ENCODE measurements at regions not wholly inside any gene's neighbourhood (a gene's known extent, or its start where the extent isn't known, plus 50 kb on each side); places are given as distances from the start of the nearest gene placed in this dataset.
A peak's percentile ranks its signal among the peaks of the same experiment; 100 is the strongest.

GRCh38 chr14:104292084-104292970 is 153.9 kb downstream of the KIF26A start:
- no peak for DNase-seq

DNA sequence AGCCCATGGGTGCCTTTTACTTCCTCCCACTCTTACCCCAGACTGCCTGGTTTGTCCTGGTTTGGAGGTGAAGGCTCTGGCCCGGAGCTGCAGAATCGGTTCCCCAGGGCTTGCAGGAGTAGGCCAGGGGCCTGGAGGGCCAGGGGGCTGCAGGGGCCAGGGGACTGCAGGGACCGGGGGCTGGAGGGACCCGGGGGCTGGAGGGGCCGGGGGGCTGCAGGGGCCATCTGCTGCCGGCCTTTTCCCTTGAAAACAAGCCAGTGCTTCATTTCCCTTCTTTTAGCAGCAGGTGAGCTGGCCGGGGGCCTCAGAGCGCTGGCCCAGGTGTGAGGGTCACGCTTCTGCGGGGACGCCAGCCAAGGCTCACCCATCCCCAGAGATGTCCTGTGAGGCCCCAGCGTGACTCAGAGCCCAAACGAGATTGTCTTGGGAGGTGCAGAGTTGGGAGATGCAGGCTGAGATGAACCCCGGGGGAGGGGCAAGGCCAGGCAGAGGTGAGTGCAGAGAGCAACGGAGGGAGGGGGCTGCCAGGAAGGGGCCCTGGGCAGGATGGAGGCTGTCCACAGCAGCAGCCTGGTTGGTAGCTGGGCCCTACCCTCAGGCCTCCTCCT is 154.9 kb downstream of the KIF26A start:
- peaks cover 0 to 8% (median 5%) of the 10 kb centered on the region in 5 donors for H3K27me3 Mint-ChIP-seq
- no peak for ATAC-seq
- H3K4me3 Mint-ChIP-seq, result no peak overlapping the region
- intact Hi-C loops (cut with micrococcal nuclease), result no loop called here
- Histone ChIP-seq H3K27ac (ENCODE audit: low read depth, low read length) (no peak overlapping the region), H3K36me3 (ENCODE audit: control insufficient read depth in 2 of 3, insufficient read depth in 3 of 3, low read length in 3 of 3) (no peaks in the 10 kb centered on the region), H3K4me3 (ENCODE audit: low read length) (no peak overlapping the region), H3K27me3 (ENCODE audit: control insufficient read depth in 2 of 2, insufficient read depth in 2 of 2, low read length in 2 of 2) (no peaks in the 10 kb centered on the region), H3K4me1 (ENCODE audit: control insufficient read depth in 2 of 2, insufficient read depth in 2 of 2, low read length in 2 of 2) (no peaks in the 10 kb centered on the region), H3K9me3 (ENCODE audit: control insufficient read depth in 2 of 3, low read length in 3 of 3) (no peaks in the 10 kb centered on the region)
- ChIA-PET CTCF (no interaction called here), POLR2A (no interaction called here)
- H3K27ac Mint-ChIP-seq, result no peak overlapping the region
- no peaks in the 10 kb centered on the region for H3K36me3 Mint-ChIP-seq
- H3K9me3 Mint-ChIP-seq, result peaks cover 0 to 12% (median 0%) of the 10 kb centered on the region in 11 donors
- no peak for DNase-seq
- peaks cover 0 to 8% (median 0%) of the 10 kb centered on the region in 7 donors for H3K4me1 Mint-ChIP-seq

More at GRCh38 chr14:104292084-104292970, 153.9 kb downstream of the KIF26A start:
- no peak overlapping the region for H3K27ac ChIP-seq (ENCODE audit: low read depth, low read length)
- intact Hi-C loops (cut with micrococcal nuclease), result no loop called here
- H3K27ac Mint-ChIP-seq, result no peak overlapping the region
- no peaks in the 10 kb centered on the region for H3K27me3 ChIP-seq (ENCODE audit: control insufficient read depth in 2 of 2, insufficient read depth in 2 of 2, low read length in 2 of 2)
- H3K36me3 ChIP-seq (ENCODE audit: control insufficient read depth in 2 of 3, insufficient read depth in 3 of 3, low read length in 3 of 3), result no peaks in the 10 kb centered on the region
- H3K9me3 ChIP-seq (ENCODE audit: control insufficient read depth in 2 of 3, low read length in 3 of 3), result no peaks in the 10 kb centered on the region
- H3K36me3 Mint-ChIP-seq, result no peaks in the 10 kb centered on the region
- ChIA-PET CTCF (no interaction called here), POLR2A (no interaction called here)
- no peak for ATAC-seq
- H3K27me3 Mint-ChIP-seq, result peaks cover 0 to 8% (median 5%) of the 10 kb centered on the region in 5 donors
- H3K4me3 Mint-ChIP-seq, result no peak overlapping the region
- peaks cover 0 to 9% (median 0%) of the 10 kb centered on the region in 7 donors for H3K4me1 Mint-ChIP-seq
- H3K4me1 ChIP-seq (ENCODE audit: control insufficient read depth in 2 of 2, insufficient read depth in 2 of 2, low read length in 2 of 2), result no peaks in the 10 kb centered on the region
- no peak overlapping the region for H3K4me3 ChIP-seq (ENCODE audit: low read length)
- H3K9me3 Mint-ChIP-seq, result peaks cover 0 to 12% (median 0%) of the 10 kb centered on the region in 11 donors

DNA sequence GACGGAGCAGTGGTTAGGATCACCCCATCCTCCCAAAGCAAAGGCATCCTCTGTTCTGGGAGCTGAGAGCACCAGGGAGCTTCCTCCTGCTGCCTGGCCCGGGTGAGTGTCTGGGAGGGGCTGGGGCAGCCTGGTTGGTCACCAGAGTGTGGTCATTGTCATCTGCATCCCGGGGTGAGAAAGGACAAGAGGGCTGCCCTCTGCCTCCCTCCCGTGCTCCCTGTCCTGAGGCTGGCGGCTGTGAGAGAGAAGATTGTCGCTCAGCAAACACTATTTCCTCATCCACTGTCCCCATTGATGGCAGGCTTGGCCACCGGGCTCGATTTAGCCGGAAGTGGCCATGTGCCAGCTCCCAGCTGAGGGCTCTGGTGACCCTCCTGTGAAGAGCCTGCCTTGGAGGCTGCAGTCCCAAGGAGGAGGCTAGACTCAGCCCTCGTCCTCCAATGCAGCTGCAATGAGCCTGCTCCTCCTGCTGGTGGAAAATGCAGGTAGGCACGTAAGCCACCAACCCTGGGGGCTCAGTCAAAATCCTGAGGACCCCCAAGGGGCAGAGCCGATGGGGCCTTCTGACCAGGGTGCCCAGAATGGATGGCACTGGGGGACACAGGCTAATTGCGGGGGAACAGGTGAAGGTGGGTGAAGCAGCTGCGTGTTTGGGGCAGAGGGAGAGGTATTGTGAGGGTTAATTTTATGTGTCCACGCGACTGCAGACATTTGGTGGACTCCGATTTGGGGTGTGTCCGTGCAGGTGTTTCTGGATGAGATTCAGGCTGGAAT is 155.7 kb downstream of the KIF26A start:
- Mint-ChIP-seq H3K4me1 (peaks cover 0 to 1% (median 0%) of the 10 kb centered on the region in 7 donors), H3K27me3 (peaks cover 0 to 8% (median 5%) of the 10 kb centered on the region in 5 donors), H3K9me3 (peaks cover 0 to 6% (median 0%) of the 10 kb centered on the region in 11 donors), H3K27ac (no peak overlapping the region), H3K36me3 (no peaks in the 10 kb centered on the region), H3K4me3 (no peak overlapping the region)
- intact Hi-C loops (cut with micrococcal nuclease), result no loop called here
- Histone ChIP-seq H3K36me3 (ENCODE audit: control insufficient read depth in 2 of 3, insufficient read depth in 3 of 3, low read length in 3 of 3) (no peaks in the 10 kb centered on the region), H3K4me3 (ENCODE audit: low read length) (no peak overlapping the region), H3K9me3 (ENCODE audit: control insufficient read depth in 2 of 3, low read length in 3 of 3) (no peaks in the 10 kb centered on the region), H3K4me1 (ENCODE audit: control insufficient read depth in 2 of 2, insufficient read depth in 2 of 2, low read length in 2 of 2) (no peaks in the 10 kb centered on the region), H3K27me3 (ENCODE audit: control insufficient read depth in 2 of 2, insufficient read depth in 2 of 2, low read length in 2 of 2) (no peaks in the 10 kb centered on the region), H3K27ac (ENCODE audit: low read depth, low read length) (no peak overlapping the region)
- DNase-seq, result no peak
- ATAC-seq, result no peak
- ChIA-PET CTCF (no interaction called here), POLR2A (no interaction called here)

GRCh38 chr14:104294628-104294982 is 156.2 kb downstream of the KIF26A start:
- Mint-ChIP-seq H3K27me3 (peaks cover 0 to 8% (median 5%) of the 10 kb centered on the region in 5 donors), H3K27ac (no peak overlapping the region), H3K9me3 (peaks cover 0 to under 1% (median 0%) of the 10 kb centered on the region in 11 donors), H3K36me3 (no peaks in the 10 kb centered on the region), H3K4me1 (no peaks in the 10 kb centered on the region), H3K4me3 (no peak overlapping the region)
- Histone ChIP-seq H3K27me3 (ENCODE audit: control insufficient read depth in 2 of 2, insufficient read depth in 2 of 2, low read length in 2 of 2) (no peaks in the 10 kb centered on the region), H3K36me3 (ENCODE audit: control insufficient read depth in 2 of 3, insufficient read depth in 3 of 3, low read length in 3 of 3) (no peaks in the 10 kb centered on the region), H3K9me3 (ENCODE audit: control insufficient read depth in 2 of 3, low read length in 3 of 3) (no peaks in the 10 kb centered on the region), H3K27ac (ENCODE audit: low read depth, low read length) (no peak overlapping the region), H3K4me3 (ENCODE audit: low read length) (no peak overlapping the region), H3K4me1 (ENCODE audit: control insufficient read depth in 2 of 2, insufficient read depth in 2 of 2, low read length in 2 of 2) (no peaks in the 10 kb centered on the region)
- DNase-seq (no peak), ATAC-seq (no peak)
- ChIA-PET CTCF (no interaction called here), POLR2A (no interaction called here)
- intact Hi-C loops (cut with micrococcal nuclease), result no loop called here

DNA sequence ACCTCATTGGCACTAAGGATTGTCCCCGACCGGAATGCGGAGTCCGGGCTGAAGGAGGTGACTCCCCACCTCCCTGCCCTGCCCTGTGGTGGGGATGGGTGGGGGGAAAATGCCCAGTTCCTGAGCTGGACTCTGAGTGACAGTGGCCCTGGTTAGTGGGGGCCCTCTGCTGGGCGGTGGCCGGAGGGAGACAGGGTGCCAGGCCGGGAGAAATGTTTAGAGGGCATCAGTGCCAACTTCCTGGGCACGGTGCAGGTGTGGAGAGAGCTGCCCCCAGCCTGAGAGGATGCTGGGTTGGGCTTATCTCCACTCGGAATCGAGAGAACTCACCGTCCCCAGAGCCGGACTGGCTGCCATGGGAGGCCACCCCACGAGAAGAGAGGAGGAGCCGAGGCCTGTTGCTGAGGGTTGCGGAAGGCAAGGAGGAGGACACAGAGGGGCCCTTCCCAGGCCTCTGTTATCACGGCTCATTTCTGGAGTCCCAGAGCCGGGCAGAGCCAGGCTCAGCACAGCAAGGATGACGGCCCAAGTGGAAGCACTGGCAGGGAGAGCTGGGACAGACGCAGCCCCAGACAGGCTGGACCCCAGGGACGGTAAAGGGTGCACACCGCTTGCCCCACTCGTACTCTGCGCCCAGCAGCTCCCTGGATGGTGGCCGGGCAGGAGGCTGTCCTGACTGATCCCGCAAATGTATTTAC is 156.7 kb downstream of the KIF26A start:
- no peaks in the 10 kb centered on the region for H3K9me3 ChIP-seq (ENCODE audit: control insufficient read depth in 2 of 3, low read length in 3 of 3)
- no peaks in the 10 kb centered on the region for H3K4me1 Mint-ChIP-seq
- ATAC-seq (no peak), DNase-seq (no peak)
- CTCF ChIA-PET, result no interaction called here
- no peaks in the 10 kb centered on the region for H3K36me3 Mint-ChIP-seq
- no peaks in the 10 kb centered on the region for H3K9me3 Mint-ChIP-seq
- peaks cover 0 to 8% (median 5%) of the 10 kb centered on the region in 5 donors for H3K27me3 Mint-ChIP-seq
- intact Hi-C loops (cut with micrococcal nuclease), result no loop called here
- no peak overlapping the region for H3K27ac ChIP-seq (ENCODE audit: low read depth, low read length)
- H3K27me3 ChIP-seq (ENCODE audit: control insufficient read depth in 2 of 2, insufficient read depth in 2 of 2, low read length in 2 of 2), result no peaks in the 10 kb centered on the region
- H3K4me3 ChIP-seq (ENCODE audit: low read length), result no peak overlapping the region
- H3K4me1 ChIP-seq (ENCODE audit: control insufficient read depth in 2 of 2, insufficient read depth in 2 of 2, low read length in 2 of 2), result no peaks in the 10 kb centered on the region
- no peak overlapping the region for H3K4me3 Mint-ChIP-seq
- POLR2A ChIA-PET, result no interaction called here
- no peak overlapping the region for H3K27ac Mint-ChIP-seq
- H3K36me3 ChIP-seq (ENCODE audit: control insufficient read depth in 2 of 3, insufficient read depth in 3 of 3, low read length in 3 of 3), result no peaks in the 10 kb centered on the region

DNA sequence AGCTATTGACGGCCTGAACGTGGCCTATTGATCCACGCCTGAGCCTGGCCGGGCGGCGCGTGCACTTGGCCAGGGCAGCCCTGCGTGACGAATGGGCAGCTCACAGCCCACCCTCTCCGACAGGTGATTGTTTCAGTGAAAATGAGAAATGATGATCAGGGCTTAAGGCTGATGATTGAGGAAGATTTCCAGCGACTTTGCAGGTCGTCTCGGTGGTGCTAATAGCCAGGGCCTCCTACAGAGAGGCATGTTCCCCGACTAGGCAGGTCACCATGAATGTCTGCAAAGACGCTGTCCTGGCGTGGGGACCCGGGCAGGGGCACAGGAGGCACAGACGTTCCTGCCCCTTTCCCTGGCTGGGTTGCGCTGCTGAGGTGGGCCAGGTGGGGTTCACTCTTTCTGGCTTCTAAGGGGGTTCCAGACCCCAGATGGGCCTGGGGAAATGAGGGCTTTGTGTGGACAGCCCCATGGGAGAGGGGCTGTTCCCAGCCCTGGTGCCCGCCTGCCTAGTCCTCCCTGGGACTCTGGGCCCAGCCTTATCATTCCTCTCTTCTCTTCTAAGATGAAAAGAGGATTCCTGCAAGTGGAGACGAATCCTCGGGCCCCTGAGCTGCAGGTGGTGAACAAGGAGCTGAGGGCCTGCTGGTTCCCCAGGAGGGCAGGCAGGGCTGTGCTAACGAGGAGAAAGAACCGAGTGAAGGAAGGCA is 157.4 kb downstream of the KIF26A start:
- Histone ChIP-seq H3K4me1 (ENCODE audit: control insufficient read depth in 2 of 2, insufficient read depth in 2 of 2, low read length in 2 of 2) (no peaks in the 10 kb centered on the region), H3K4me3 (ENCODE audit: low read length) (no peak overlapping the region), H3K9me3 (ENCODE audit: control insufficient read depth in 2 of 3, low read length in 3 of 3) (no peaks in the 10 kb centered on the region), H3K27me3 (ENCODE audit: control insufficient read depth in 2 of 2, insufficient read depth in 2 of 2, low read length in 2 of 2) (no peaks in the 10 kb centered on the region), H3K36me3 (ENCODE audit: control insufficient read depth in 2 of 3, insufficient read depth in 3 of 3, low read length in 3 of 3) (no peaks in the 10 kb centered on the region), H3K27ac (ENCODE audit: low read depth, low read length) (no peak overlapping the region)
- POLR2A ChIA-PET, result no interaction called here
- peaks cover 0 to 8% (median 5%) of the 10 kb centered on the region in 5 donors for H3K27me3 Mint-ChIP-seq
- intact Hi-C loops (cut with micrococcal nuclease), result no loop called here
- CTCF ChIA-PET, result no interaction called here
- no peaks in the 10 kb centered on the region for H3K4me1 Mint-ChIP-seq
- no peaks in the 10 kb centered on the region for H3K36me3 Mint-ChIP-seq
- no peak overlapping the region for H3K4me3 Mint-ChIP-seq
- peaks cover 0 to 2% (median 0%) of the 10 kb centered on the region in 11 donors for H3K9me3 Mint-ChIP-seq
- DNase-seq (peak in 1 of 9 donors; percentile 4), ATAC-seq (no peak)
- no peak overlapping the region for H3K27ac Mint-ChIP-seq

All from naive thymus-derived CD4-positive, alpha-beta T cell (primary cell).